GM12891 (cell line): ENCODE measurements at regions not wholly inside any gene's neighbourhood (a gene's known extent, or its start where the extent isn't known, plus 50 kb on each side); places are given as distances from the start of the nearest gene placed in this dataset.

Experiments
- POLR2A ChIP-seq: IDR thresholded peaks from 2 replicates; pipeline ENCODE4 v1.6.1; 2011; ENCODE audit warnings: low read depth, low read length, control low read depth
- POLR2AphosphoS5 ChIP-seq: IDR thresholded peaks from 2 replicates; pipeline ENCODE4 v1.6.1; 2011; ENCODE audit warnings: low read depth, low read length, control low read depth

DNA sequence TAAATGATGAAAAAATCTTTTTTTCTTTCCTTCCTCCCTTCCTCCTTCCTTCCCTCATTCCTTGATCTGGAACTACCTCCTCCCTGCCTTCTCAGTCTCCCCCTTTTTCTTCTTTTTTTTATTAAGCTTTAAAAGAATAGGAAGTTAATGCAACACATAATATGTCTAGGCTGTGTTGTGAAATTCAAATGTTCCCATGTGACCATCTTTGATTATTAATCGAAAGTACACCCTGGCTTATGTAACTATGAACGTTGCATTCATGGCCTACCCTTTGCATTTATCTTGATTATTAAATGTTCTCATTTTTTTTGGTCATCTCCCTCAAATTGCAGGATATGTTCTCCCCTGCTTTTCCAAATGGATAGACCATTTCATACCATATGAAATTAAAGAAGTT, 376.0 kb downstream of the DSEL start:
- TF ChIP-seq POLR2AphosphoS5 = no peak
- TF ChIP-seq POLR2A = no peak
